Liver (tissue), 8 donors: ENCODE measurements at regions not wholly inside any gene's neighbourhood (a gene's known extent, or its start where the extent isn't known, plus 50 kb on each side); places are given as distances from the start of the nearest gene placed in this dataset.

Source experiments
- DNase-seq: peaks from one replicate; pipeline ENCODE4 v3.0.0-alpha.2; 2017; ENCODE audit warnings: low spot score
- H3K27ac ChIP-seq, 2 donors: one replicate each; pipeline ENCODE4 v1.7.0; 2013; ENCODE audit warnings: inconsistent platforms in 2 of 2, low read length in 2 of 2, control low read depth in 1 of 2, low read depth in 1 of 2, mild to moderate bottlenecking in 1 of 2
- H3K27me3 ChIP-seq, 4 donors: one replicate each; pipeline versions ENCODE4 v1.6.1 to v1.7.0; 2013; ENCODE audit warnings: low read length in 3 of 4, inconsistent platforms in 1 of 4, mild to moderate bottlenecking in 1 of 4, moderate library complexity in 1 of 4; ENCODE audit not compliant: control insufficient read depth in 4 of 4, insufficient read depth in 4 of 4
- H3K36me3 ChIP-seq, 4 donors: one replicate each; pipeline versions ENCODE4 v1.6.1 to v1.7.0; 2013; ENCODE audit warnings: low read length in 3 of 4, mild to moderate bottlenecking in 3 of 4, low read depth in 1 of 4, moderate library complexity in 1 of 4; ENCODE audit not compliant: control insufficient read depth in 4 of 4, insufficient read depth in 3 of 4
- H3K4me1 ChIP-seq, 4 donors: one replicate each; pipeline versions ENCODE4 v1.6.1 to v1.7.0; 2013; ENCODE audit warnings: low read length in 3 of 4, mild to moderate bottlenecking in 3 of 4, moderate library complexity in 1 of 4; ENCODE audit not compliant: control insufficient read depth in 4 of 4, insufficient read depth in 4 of 4
- H3K4me3 ChIP-seq, 3 donors: one replicate each; pipeline versions ENCODE4 v1.6.1 to v1.7.0; 2013; ENCODE audit warnings: low read length in 3 of 3, control low read depth in 1 of 3, low read depth in 1 of 3, mild to moderate bottlenecking in 1 of 3
- H3K9ac ChIP-seq, 2 donors: one replicate each; pipeline ENCODE4 v1.7.0; 2013; ENCODE audit warnings: low read length in 2 of 2, mild to moderate bottlenecking in 2 of 2, moderate library complexity in 2 of 2, control low read depth in 1 of 2, low read depth in 1 of 2
- H3K9me3 ChIP-seq, 4 donors: one replicate each; pipeline versions ENCODE4 v1.6.1 to v1.7.0; 2013; ENCODE audit warnings: low read length in 3 of 4; ENCODE audit not compliant: control insufficient read depth in 4 of 4
- EGR1 ChIP-seq, 2 donors: IDR thresholded peaks; 2 replicates each; pipeline ENCODE4 v1.6.1; 2016 to 2018; ENCODE audit warnings: antibody characterized with exemption in 2 of 2, low read depth in 2 of 2
- FOXA1 ChIP-seq: IDR thresholded peaks from 2 replicates; pipeline ENCODE4 v1.6.1; 2016; ENCODE audit warnings: antibody characterized with exemption
- FOXA2 ChIP-seq: IDR thresholded peaks from 2 replicates; pipeline ENCODE4 v1.6.1; 2016; ENCODE audit warnings: antibody characterized with exemption
- GABPA ChIP-seq, 2 donors: IDR thresholded peaks in 1 of 2; conservative IDR thresholded peaks in 1 of 2; 2 replicates each; pipeline ENCODE4 v1.6.1; 2016; ENCODE audit warnings: antibody characterized with exemption in 2 of 2, mild to moderate bottlenecking in 1 of 2, moderate library complexity in 1 of 2
- HNF4A ChIP-seq, 2 donors: conservative IDR thresholded peaks; 2 replicates each; pipeline ENCODE4 v1.6.1; 2016; ENCODE audit warnings: antibody characterized with exemption in 2 of 2, mild to moderate bottlenecking in 2 of 2
- HNF4G ChIP-seq: IDR thresholded peaks from 2 replicates; pipeline ENCODE4 v1.6.1; 2016; ENCODE audit warnings: antibody characterized with exemption
- JUND ChIP-seq, 2 donors: IDR thresholded peaks; 2 replicates each; pipeline ENCODE4 v1.6.1; 2016; ENCODE audit warnings: antibody characterized with exemption in 2 of 2
- NR2F2 ChIP-seq: IDR thresholded peaks from 2 replicates; pipeline ENCODE4 v1.6.1; 2016; ENCODE audit warnings: antibody characterized with exemption
- RAD21 ChIP-seq, 2 donors: IDR thresholded peaks; 2 replicates each; pipeline ENCODE4 v1.6.1; 2016; ENCODE audit warnings: antibody characterized with exemption in 2 of 2, mild to moderate bottlenecking in 2 of 2
- RXRA ChIP-seq, 2 donors: IDR thresholded peaks; 2 replicates each; pipeline ENCODE4 v1.6.1; 2017 to 2018; ENCODE audit warnings: antibody characterized with exemption in 2 of 2, mild to moderate bottlenecking in 1 of 2
- SP1 ChIP-seq: IDR thresholded peaks from 2 replicates; pipeline ENCODE4 v1.6.1; 2018; ENCODE audit warnings: antibody characterized with exemption, mild to moderate bottlenecking
- TAF1 ChIP-seq: conservative IDR thresholded peaks from 2 replicates; pipeline ENCODE4 v1.6.1; 2016; ENCODE audit warnings: antibody characterized with exemption, mild to moderate bottlenecking
- YY1 ChIP-seq: IDR thresholded peaks from 2 replicates; pipeline ENCODE4 v1.6.1; 2016; ENCODE audit warnings: antibody characterized with exemption, mild to moderate bottlenecking
- WGBS: extraction: QIAGEN DNeasy Blood & Tissue Kit; methylation state at CpG from one replicate; pipeline ENCODE4 v1.1.7; 2013; 5-methylcytosine and 5-hydroxymethylcytosine counted together
- TF ChIP-seq, protein P1 (sequence below): IDR thresholded peaks from 2 replicates; pipeline ENCODE4 v1.6.1; 2016; ENCODE audit warnings: antibody characterized with exemption, mild to moderate bottlenecking
- TF ChIP-seq, protein P2 (sequence below): IDR thresholded peaks from 2 replicates; pipeline ENCODE4 v1.6.1; 2016; ENCODE audit warnings: antibody characterized with exemption
- TF ChIP-seq, protein P3 (sequence below): fragments of 150-350 bp; IDR thresholded peaks from 2 replicates; pipeline ENCODE4 v1.5.1; 2017; ENCODE audit warnings: improper control_type of control experiment, low read depth, low read length; ENCODE audit not compliant: missing input control
- TF ChIP-seq, protein P4 (sequence below): IDR thresholded peaks from 2 replicates; pipeline ENCODE4 v1.6.1; 2016; ENCODE audit warnings: antibody characterized with exemption
- TF ChIP-seq, protein P5 (sequence below): IDR thresholded peaks from 2 replicates; pipeline ENCODE4 v1.6.1; 2016; ENCODE audit warnings: antibody characterized with exemption
- donor health status: healthy.
- donor health status: healthy.
- donor health status: healthy.
- donor health status: healthy.
- donor health status: healthy.

DNA sequence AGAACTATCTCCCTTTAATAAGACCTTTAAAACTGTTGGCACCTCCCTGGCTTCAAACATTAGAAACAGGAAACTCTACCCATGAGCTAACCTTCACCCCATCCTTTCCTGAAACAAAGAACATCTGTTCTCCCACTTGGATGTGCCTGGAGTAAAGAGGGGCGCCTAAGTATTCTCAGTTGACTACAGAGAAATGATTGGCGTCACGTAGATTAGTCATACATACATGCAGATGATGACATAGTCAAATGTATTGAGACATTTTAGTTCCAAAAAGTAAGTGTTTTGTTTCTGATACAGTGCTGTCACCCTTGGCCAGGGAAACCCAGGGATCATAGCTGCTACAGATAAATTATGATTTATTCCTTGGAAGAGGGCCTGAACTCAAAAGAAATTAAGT lies 260.0 kb upstream of the PLEKHG7 start:
- DNase-seq, result no peak
- WGBS, result 92% methylated on average over 3 of the region's 3 CpGs
- Histone ChIP-seq H3K4me3 (no peak overlapping the region), H3K9me3 (no peaks in the 10 kb centered on the region), H3K27me3 (no peaks in the 10 kb centered on the region), H3K27ac (no peak overlapping the region), H3K9ac (no peak overlapping the region), H3K36me3 (no peaks in the 10 kb centered on the region), H3K4me1 (no peaks in the 10 kb centered on the region)
- TF ChIP-seq RXRA (IDR thresholded peaks at IDR 0.05) (no peak), TAF1 (no peak), HNF4A (conservative IDR thresholded peaks at IDR 0.05) (no peak), HNF4G (no peak), RAD21 (IDR thresholded peaks at IDR 0.05) (no peak), JUND (IDR thresholded peaks at IDR 0.05) (no peak), EGR1 (IDR thresholded peaks at IDR 0.05; ENCODE audit: low read depth in 2 of 2) (no peak), GABPA (IDR thresholded peaks at IDR 0.05 in 1 of 2, conservative IDR thresholded peaks at IDR 0.05 in 1 of 2) (no peak), SP1 (no peak), NR2F2 (no peak), FOXA2 (no peak), YY1 (no peak), FOXA1 (no peak)
- TF ChIP-seq, protein P1, sequence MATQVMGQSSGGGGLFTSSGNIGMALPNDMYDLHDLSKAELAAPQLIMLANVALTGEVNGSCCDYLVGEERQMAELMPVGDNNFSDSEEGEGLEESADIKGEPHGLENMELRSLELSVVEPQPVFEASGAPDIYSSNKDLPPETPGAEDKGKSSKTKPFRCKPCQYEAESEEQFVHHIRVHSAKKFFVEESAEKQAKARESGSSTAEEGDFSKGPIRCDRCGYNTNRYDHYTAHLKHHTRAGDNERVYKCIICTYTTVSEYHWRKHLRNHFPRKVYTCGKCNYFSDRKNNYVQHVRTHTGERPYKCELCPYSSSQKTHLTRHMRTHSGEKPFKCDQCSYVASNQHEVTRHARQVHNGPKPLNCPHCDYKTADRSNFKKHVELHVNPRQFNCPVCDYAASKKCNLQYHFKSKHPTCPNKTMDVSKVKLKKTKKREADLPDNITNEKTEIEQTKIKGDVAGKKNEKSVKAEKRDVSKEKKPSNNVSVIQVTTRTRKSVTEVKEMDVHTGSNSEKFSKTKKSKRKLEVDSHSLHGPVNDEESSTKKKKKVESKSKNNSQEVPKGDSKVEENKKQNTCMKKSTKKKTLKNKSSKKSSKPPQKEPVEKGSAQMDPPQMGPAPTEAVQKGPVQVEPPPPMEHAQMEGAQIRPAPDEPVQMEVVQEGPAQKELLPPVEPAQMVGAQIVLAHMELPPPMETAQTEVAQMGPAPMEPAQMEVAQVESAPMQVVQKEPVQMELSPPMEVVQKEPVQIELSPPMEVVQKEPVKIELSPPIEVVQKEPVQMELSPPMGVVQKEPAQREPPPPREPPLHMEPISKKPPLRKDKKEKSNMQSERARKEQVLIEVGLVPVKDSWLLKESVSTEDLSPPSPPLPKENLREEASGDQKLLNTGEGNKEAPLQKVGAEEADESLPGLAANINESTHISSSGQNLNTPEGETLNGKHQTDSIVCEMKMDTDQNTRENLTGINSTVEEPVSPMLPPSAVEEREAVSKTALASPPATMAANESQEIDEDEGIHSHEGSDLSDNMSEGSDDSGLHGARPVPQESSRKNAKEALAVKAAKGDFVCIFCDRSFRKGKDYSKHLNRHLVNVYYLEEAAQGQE, result no peak
- TF ChIP-seq, protein P2, sequence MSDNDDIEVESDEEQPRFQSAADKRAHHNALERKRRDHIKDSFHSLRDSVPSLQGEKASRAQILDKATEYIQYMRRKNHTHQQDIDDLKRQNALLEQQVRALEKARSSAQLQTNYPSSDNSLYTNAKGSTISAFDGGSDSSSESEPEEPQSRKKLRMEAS, result no peak
- TF ChIP-seq, protein P3, sequence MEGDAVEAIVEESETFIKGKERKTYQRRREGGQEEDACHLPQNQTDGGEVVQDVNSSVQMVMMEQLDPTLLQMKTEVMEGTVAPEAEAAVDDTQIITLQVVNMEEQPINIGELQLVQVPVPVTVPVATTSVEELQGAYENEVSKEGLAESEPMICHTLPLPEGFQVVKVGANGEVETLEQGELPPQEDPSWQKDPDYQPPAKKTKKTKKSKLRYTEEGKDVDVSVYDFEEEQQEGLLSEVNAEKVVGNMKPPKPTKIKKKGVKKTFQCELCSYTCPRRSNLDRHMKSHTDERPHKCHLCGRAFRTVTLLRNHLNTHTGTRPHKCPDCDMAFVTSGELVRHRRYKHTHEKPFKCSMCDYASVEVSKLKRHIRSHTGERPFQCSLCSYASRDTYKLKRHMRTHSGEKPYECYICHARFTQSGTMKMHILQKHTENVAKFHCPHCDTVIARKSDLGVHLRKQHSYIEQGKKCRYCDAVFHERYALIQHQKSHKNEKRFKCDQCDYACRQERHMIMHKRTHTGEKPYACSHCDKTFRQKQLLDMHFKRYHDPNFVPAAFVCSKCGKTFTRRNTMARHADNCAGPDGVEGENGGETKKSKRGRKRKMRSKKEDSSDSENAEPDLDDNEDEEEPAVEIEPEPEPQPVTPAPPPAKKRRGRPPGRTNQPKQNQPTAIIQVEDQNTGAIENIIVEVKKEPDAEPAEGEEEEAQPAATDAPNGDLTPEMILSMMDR, result no peak
- TF ChIP-seq, protein P4, sequence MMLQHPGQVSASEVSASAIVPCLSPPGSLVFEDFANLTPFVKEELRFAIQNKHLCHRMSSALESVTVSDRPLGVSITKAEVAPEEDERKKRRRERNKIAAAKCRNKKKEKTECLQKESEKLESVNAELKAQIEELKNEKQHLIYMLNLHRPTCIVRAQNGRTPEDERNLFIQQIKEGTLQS, result no peak
- TF ChIP-seq, protein P5, sequence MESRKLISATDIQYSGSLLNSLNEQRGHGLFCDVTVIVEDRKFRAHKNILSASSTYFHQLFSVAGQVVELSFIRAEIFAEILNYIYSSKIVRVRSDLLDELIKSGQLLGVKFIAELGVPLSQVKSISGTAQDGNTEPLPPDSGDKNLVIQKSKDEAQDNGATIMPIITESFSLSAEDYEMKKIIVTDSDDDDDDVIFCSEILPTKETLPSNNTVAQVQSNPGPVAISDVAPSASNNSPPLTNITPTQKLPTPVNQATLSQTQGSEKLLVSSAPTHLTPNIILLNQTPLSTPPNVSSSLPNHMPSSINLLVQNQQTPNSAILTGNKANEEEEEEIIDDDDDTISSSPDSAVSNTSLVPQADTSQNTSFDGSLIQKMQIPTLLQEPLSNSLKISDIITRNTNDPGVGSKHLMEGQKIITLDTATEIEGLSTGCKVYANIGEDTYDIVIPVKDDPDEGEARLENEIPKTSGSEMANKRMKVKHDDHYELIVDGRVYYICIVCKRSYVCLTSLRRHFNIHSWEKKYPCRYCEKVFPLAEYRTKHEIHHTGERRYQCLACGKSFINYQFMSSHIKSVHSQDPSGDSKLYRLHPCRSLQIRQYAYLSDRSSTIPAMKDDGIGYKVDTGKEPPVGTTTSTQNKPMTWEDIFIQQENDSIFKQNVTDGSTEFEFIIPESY, result no peak

DNA sequence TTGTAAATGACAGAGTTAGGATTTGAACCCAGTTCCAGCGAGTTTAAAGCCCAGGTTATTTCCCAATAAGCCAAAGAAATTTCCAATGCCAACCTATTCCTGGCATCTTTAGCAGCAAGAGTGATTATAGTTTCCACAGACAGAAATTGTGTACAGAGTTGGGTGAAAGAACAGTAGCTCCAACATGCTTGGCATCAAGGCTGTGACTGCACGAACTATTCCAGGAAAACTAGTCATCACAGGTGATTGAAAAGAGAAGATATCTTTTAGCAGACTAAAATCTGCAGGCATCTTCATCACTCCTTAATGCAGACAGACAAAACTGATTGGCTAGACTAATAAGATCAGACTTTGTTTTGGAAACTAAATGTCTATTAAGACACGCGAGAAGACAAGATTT lies 262.7 kb upstream of the PLEKHG7 start:
- Histone ChIP-seq H3K27ac (no peak overlapping the region), H3K4me1 (no peaks in the 10 kb centered on the region), H3K9me3 (no peaks in the 10 kb centered on the region), H3K36me3 (no peaks in the 10 kb centered on the region), H3K4me3 (no peak overlapping the region), H3K27me3 (no peaks in the 10 kb centered on the region), H3K9ac (no peak overlapping the region)
- no peak for DNase-seq
- WGBS, result 80% methylated on average over 4 of the region's 4 CpGs
- TF ChIP-seq FOXA1 (no peak), SP1 (no peak)
